D721Med (cell line): ENCODE measurements at regions not wholly inside any gene's neighbourhood (a gene's known extent, or its start where the extent isn't known, plus 50 kb on each side); places are given as distances from the start of the nearest gene placed in this dataset.

Experiments used
- DNase-seq: peaks from one replicate; pipeline ENCODE4 v3.0.0; 2011; ENCODE audit warnings: low spot score; ENCODE audit not compliant: insufficient read length
- FAIRE-seq: peaks from 2 replicates; lab custom pipeline; 2011; peaks lifted over from hg19 to GRCh38; lab: Jason Lieb, UNC
- TF ChIP-seq, protein P1 (sequence below): IDR thresholded peaks from 2 replicates; pipeline ENCODE4 v1.5.1; 2012; ENCODE audit warnings: mild to moderate bottlenecking, control low read depth; ENCODE audit not compliant: insufficient read depth; ENCODE audit errors: missing control alignments

DNA sequence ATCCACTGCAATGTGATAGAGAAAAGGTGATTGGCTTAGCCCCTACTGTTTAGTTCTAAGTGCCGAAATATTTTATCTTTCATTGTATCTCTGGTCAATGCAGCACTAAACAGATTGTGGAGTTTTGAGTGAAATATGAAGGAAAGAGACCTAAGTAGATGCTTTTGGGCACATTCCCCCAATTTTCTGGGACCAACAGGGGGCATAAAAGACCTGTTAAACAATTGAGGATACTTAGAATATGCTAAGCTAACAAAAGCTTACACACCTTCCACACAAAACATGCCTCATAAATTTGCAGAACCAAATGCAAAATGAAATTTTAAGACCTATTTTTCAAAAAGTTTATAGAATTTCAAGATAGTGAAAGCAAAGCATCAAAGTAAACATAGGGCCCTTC, 746.9 kb downstream of the TBC1D32 start:
- TF ChIP-seq, protein P1, sequence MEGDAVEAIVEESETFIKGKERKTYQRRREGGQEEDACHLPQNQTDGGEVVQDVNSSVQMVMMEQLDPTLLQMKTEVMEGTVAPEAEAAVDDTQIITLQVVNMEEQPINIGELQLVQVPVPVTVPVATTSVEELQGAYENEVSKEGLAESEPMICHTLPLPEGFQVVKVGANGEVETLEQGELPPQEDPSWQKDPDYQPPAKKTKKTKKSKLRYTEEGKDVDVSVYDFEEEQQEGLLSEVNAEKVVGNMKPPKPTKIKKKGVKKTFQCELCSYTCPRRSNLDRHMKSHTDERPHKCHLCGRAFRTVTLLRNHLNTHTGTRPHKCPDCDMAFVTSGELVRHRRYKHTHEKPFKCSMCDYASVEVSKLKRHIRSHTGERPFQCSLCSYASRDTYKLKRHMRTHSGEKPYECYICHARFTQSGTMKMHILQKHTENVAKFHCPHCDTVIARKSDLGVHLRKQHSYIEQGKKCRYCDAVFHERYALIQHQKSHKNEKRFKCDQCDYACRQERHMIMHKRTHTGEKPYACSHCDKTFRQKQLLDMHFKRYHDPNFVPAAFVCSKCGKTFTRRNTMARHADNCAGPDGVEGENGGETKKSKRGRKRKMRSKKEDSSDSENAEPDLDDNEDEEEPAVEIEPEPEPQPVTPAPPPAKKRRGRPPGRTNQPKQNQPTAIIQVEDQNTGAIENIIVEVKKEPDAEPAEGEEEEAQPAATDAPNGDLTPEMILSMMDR: no peak
- no peak for DNase-seq
- FAIRE-seq: no peak

- DNase-seq (no peak), FAIRE-seq (no peak)
- TF ChIP-seq, protein P1: no peak
Observed at GRCh38 chr6:120584111-120584760, 750.0 kb downstream of the TBC1D32 start.

DNA sequence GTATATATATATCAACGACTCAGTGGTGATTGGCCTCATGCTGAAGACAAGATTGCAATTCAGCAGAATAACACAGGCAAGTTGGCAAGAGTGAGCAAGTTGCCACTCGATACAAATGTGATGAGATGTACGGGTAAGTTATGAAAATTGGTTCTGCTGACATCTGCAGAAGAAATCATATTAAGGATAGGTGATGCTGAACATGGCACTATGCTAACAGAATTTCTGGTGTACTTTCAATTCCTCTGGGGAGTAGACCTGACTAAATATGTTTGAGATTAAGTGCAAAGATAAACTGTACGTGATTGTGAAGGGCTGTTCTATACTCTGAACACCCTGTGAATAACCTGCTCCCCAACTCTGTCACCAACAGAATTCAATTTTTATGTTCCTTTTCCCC, 758.2 kb downstream of the TBC1D32 start:
- DNase-seq (no peak), FAIRE-seq (no peak)
- TF ChIP-seq, protein P1: no peak

- TF ChIP-seq, protein P1: no peak
- no peak for DNase-seq
- no peak for FAIRE-seq
Observed at GRCh38 chr6:120569714-120570113, 764.6 kb downstream of the TBC1D32 start.

GRCh38 chr6:120564779-120565178, 769.5 kb downstream of the TBC1D32 start:
- DNase-seq: no peak
- FAIRE-seq: no peak

GRCh38 chr6:120558294-120558693, 776.0 kb downstream of the TBC1D32 start:
- TF ChIP-seq, protein P1: no peak
- DNase-seq (no peak), FAIRE-seq (peak; percentile 46)

More at GRCh38 chr6:120564779-120565178, 769.5 kb downstream of the TBC1D32 start:
- TF ChIP-seq, protein P1: no peak

- FAIRE-seq (no peak), DNase-seq (no peak)
- TF ChIP-seq, protein P1: no peak
Observed at GRCh38 chr6:120557554-120557953, 776.7 kb downstream of the TBC1D32 start.
